ENCODE measurements at regions not wholly inside any gene's neighbourhood (a gene's known extent, or its start where the extent isn't known, plus 50 kb on each side); places are given as distances from the start of the nearest gene placed in this dataset.
"Not testable (repeated sequence)": the region's sequence is repeated elsewhere in the genome, so short reads cannot be mapped to it uniquely, and the experiment has no call there.

DNA sequence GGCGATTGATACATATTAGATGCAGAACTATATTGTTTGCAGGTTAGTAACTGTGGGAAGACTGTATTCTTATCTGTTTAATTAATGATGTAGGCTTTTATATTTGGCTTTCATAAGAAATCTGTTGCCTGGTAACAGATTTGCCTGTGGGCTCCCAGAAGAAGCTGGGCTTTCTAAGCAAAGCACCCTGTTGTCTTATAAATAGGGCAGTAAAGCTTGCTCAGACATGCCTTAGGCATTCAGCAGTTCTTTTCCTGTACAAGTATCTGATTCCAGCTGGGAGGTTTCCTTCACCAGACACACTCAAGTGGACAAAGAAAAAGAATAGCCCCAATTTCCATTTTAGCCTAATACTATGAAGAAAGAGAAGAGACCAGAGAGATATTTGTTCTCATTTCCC, 524.0 kb downstream of the LRRIQ3 start:
- Mint-ChIP-seq H3K27ac (ENCODE audit: unreplicated experiment) (no peak overlapping the region), H3K9me3 (no peaks in the 10 kb centered on the region), H3K36me3 (ENCODE audit: low read depth) (no peaks in the 10 kb centered on the region), H3K4me3 (no peak overlapping the region), H3K27me3 (ENCODE audit: low read depth) (no peaks in the 10 kb centered on the region), H3K4me1 (no peaks in the 10 kb centered on the region)
- TF ChIP-seq, protein P1, sequence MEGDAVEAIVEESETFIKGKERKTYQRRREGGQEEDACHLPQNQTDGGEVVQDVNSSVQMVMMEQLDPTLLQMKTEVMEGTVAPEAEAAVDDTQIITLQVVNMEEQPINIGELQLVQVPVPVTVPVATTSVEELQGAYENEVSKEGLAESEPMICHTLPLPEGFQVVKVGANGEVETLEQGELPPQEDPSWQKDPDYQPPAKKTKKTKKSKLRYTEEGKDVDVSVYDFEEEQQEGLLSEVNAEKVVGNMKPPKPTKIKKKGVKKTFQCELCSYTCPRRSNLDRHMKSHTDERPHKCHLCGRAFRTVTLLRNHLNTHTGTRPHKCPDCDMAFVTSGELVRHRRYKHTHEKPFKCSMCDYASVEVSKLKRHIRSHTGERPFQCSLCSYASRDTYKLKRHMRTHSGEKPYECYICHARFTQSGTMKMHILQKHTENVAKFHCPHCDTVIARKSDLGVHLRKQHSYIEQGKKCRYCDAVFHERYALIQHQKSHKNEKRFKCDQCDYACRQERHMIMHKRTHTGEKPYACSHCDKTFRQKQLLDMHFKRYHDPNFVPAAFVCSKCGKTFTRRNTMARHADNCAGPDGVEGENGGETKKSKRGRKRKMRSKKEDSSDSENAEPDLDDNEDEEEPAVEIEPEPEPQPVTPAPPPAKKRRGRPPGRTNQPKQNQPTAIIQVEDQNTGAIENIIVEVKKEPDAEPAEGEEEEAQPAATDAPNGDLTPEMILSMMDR (conservative IDR thresholded peaks at IDR 0.05): no peak
- DNase-seq (ENCODE audit: low read depth, low spot score): no peak

DNA sequence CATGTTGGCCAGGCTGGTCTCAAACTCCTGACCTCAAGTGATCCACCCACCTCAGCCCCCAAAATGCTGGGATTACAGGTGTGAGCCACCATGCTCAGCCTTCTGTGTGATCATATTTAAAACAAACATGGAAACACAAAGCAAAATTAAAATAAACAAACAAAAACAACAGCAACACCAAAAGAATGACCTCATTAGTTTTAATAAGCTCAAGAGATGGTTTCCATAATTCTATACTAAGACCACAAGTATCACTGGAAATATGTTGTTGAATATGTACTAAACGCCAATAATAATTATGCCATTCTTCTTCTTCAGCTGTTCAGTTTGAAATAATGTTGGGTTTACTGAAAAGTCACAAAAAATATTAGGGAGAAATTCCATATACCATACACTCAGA, 526.4 kb downstream of the LRRIQ3 start:
- Mint-ChIP-seq H3K4me1 (no peaks in the 10 kb centered on the region), H3K27ac (ENCODE audit: unreplicated experiment) (no peak overlapping the region), H3K4me3 (no peak overlapping the region), H3K27me3 (ENCODE audit: low read depth) (no peaks in the 10 kb centered on the region), H3K36me3 (ENCODE audit: low read depth) (no peaks in the 10 kb centered on the region), H3K9me3 (no peaks in the 10 kb centered on the region)
- TF ChIP-seq, protein P1 (conservative IDR thresholded peaks at IDR 0.05): no peak
- no peak for DNase-seq (ENCODE audit: low read depth, low spot score)

DNA sequence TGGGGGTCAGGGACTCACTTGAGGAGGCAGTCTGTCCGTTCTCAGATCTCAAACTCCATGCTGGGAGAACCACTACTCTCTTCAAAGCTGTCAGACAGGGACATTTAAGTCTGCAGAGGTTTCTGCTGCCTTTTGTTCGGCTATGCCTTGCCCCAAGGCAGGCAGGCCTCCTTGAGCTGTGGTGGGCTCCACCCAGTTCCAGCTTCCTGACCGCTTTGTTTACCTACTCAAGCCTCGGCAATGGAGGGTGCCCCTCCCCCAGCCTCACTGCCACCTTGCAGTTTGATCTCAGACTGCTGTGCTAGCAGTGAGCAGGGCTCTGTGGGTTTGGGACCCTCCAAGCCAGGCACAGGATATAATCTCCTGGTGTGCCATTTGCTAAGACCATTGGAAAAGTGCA, 530.0 kb downstream of the LRRIQ3 start:
- H3K4me3 Mint-ChIP-seq; H3K4me1 Mint-ChIP-seq; DNase-seq (ENCODE audit: low read depth, low spot score); H3K27ac Mint-ChIP-seq (ENCODE audit: unreplicated experiment); H3K27me3 Mint-ChIP-seq (ENCODE audit: low read depth); H3K9me3 Mint-ChIP-seq; H3K36me3 Mint-ChIP-seq (ENCODE audit: low read depth): not testable (repeated sequence)

DNA sequence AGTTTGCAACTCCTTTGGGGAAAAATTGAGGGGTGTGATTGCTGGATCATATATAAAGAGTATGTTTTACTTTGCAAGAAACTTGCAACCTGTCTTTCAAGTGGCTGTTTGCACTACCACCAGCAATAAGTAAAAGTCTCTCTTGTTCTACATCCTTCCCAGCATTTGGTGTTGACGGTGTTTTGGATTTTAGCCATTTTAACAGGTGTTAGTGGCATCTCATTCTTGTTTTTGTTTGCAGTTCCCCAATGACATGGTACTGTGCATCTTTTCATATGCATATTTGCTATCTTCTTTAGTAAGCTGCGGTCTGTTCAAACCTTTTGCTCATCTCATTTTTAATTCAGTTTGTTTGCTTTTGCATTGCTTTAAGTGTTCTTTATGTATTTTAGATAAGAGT, 535.5 kb downstream of the LRRIQ3 start:
- H3K36me3 Mint-ChIP-seq (ENCODE audit: low read depth): no peaks in the 10 kb centered on the region
- no peaks in the 10 kb centered on the region for H3K27me3 Mint-ChIP-seq (ENCODE audit: low read depth)

DNA sequence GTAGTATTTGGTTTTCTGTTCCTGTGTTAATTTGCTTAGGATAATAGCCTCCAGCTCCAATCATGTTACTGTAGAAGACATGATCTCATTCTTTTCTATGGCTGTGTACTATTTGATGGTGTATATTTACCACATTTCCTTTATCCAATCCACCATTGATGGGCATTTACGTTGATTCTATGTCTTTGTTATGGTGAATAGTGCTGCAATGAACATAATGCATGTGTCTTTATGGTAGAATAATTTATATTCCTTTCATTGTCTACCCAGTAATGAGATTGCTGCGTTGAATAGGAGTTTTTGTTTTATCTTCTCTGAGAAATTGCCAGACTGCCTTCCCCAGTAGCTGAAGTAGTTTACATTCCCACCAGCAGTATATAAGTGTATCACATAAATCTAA, 538.8 kb downstream of the LRRIQ3 start:
- Mint-ChIP-seq H3K27me3 (ENCODE audit: low read depth) (no peaks in the 10 kb centered on the region), H3K4me1 (no peaks in the 10 kb centered on the region), H3K36me3 (ENCODE audit: low read depth) (no peaks in the 10 kb centered on the region), H3K9me3 (peaks cover 8% of the 10 kb centered on the region), H3K4me3 (no peak overlapping the region), H3K27ac (ENCODE audit: unreplicated experiment) (no peak overlapping the region)
- DNase-seq (ENCODE audit: low read depth, low spot score): no peak
- TF ChIP-seq, protein P1 (conservative IDR thresholded peaks at IDR 0.05): no peak

More for the DNA sequence above, 535.5 kb downstream of the LRRIQ3 start:
- Mint-ChIP-seq H3K27ac (ENCODE audit: unreplicated experiment) (no peak overlapping the region), H3K4me1 (no peaks in the 10 kb centered on the region), H3K9me3 (peaks cover 8% of the 10 kb centered on the region), H3K4me3 (no peak overlapping the region)
- DNase-seq (ENCODE audit: low read depth, low spot score): no peak
- TF ChIP-seq, protein P1 (conservative IDR thresholded peaks at IDR 0.05): no peak

DNA sequence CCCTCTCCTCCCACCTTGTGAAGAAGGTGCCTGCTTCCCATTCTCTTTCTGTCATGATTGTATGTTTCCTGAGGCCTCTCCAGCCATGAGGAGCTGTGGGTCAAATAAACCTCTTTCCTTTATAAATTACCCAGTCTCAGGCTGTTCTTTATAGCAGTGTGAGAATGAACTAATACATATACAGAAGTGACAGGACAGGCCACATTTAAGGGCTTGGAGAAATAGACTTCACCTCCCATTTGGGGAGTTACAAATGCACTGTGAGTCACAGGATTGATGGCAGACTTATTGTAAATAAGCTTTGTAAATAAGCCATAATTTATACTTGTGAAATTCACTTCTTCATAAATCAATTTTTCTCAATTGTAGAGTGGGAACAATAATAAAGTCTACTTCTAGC, 543.3 kb downstream of the LRRIQ3 start:
- Mint-ChIP-seq H3K27me3 (ENCODE audit: low read depth) (no peaks in the 10 kb centered on the region), H3K27ac (ENCODE audit: unreplicated experiment) (peak overlapping the region; percentile 62), H3K36me3 (ENCODE audit: low read depth) (no peaks in the 10 kb centered on the region), H3K9me3 (peaks cover 2% of the 10 kb centered on the region), H3K4me3 (no peak overlapping the region), H3K4me1 (no peaks in the 10 kb centered on the region)
- no peak for DNase-seq (ENCODE audit: low read depth, low spot score)
- TF ChIP-seq, protein P1 (conservative IDR thresholded peaks at IDR 0.05): no peak

All from neural crest cell (in vitro differentiated cells).